HepG2 (cell line): ENCODE measurements at regions not wholly inside any gene's neighbourhood (a gene's known extent, or its start where the extent isn't known, plus 50 kb on each side); places are given as distances from the start of the nearest gene placed in this dataset.
A peak's percentile ranks its signal among the peaks of the same experiment; 100 is the strongest.

Source experiments
- ATF7 ChIP-seq, 2 experiments: fragments of 450-650 bp in 1 of 2; sonication (generic) in 1 of 2; formaldehyde crosslinking in 1 of 2; IDR thresholded peaks; 2 replicates each; pipeline versions ENCODE4 v1.4.0 to v1.6.1; 2016 to 2020; ENCODE audit warnings: antibody characterized with exemption in 1 of 2, mild to moderate bottlenecking in 1 of 2, missing genetic modification reagents in 1 of 2
- CEBPG ChIP-seq: IDR thresholded peaks from 2 replicates; pipeline ENCODE4 v1.6.1; 2016
- KAT8 ChIP-seq: IDR thresholded peaks from 2 replicates; pipeline ENCODE4 v1.6.1; 2016; ENCODE audit warnings: missing genetic modification reagents, missing compliant biosample characterization
- KLF11 ChIP-seq: IDR thresholded peaks from 2 replicates; pipeline ENCODE4 v1.6.1; 2016; ENCODE audit warnings: missing compliant biosample characterization
- MTA1 ChIP-seq: sonication (generic); formaldehyde crosslinking; IDR thresholded peaks from 2 replicates; pipeline ENCODE4 v1.4.0; 2020; ENCODE audit warnings: missing genetic modification reagents, mild to moderate bottlenecking, borderline replicate concordance
- RFX1 ChIP-seq: fragments of 450-650 bp; IDR thresholded peaks from 2 replicates; pipeline ENCODE4 v1.6.1; 2017
- SP2 ChIP-seq: sonication (generic); formaldehyde crosslinking; IDR thresholded peaks from 2 replicates; pipeline ENCODE4 v1.5.1; 2020; ENCODE audit warnings: mild to moderate bottlenecking, missing genetic modification reagents
- TEAD3 ChIP-seq: optimal IDR thresholded peaks from 2 replicates; pipeline ENCODE3; 2016; ENCODE audit warnings: borderline replicate concordance
- TMF1 ChIP-seq: sonication (generic); formaldehyde crosslinking; IDR thresholded peaks from 2 replicates; pipeline ENCODE4 v1.8.1; 2022; ENCODE audit warnings: low read depth, missing genetic modification reagents
- ZEB1 ChIP-seq: IDR thresholded peaks from 2 replicates; pipeline ENCODE4 v1.6.1; 2012; ENCODE audit warnings: mild to moderate bottlenecking, low read depth, inconsistent platforms; ENCODE audit not compliant: insufficient replicate concordance
- ZFP41 ChIP-seq: sonication (generic); formaldehyde crosslinking; IDR thresholded peaks from 2 replicates; pipeline ENCODE4 v1.4.0; 2020; ENCODE audit warnings: mild to moderate bottlenecking, missing genetic modification reagents, borderline replicate concordance
- ZNF496 ChIP-seq: sonication (generic); formaldehyde crosslinking; IDR thresholded peaks from 2 replicates; pipeline ENCODE4 v1.8.1; 2023; ENCODE audit warnings: mild to moderate bottlenecking, moderate library complexity, missing genetic modification reagents; ENCODE audit not compliant: insufficient replicate concordance
- ZNF660 ChIP-seq: sonication (generic); formaldehyde crosslinking; IDR thresholded peaks from 2 replicates; pipeline ENCODE4 v1.5.1; 2020; ENCODE audit warnings: mild to moderate bottlenecking, low read depth, missing genetic modification reagents, borderline replicate concordance
- ZNF670 ChIP-seq: sonication (generic); formaldehyde crosslinking; IDR thresholded peaks from 2 replicates; pipeline ENCODE4 v1.8.0; 2022; ENCODE audit warnings: mild to moderate bottlenecking, missing genetic modification reagents, borderline replicate concordance
- ZNF792 ChIP-seq: IDR thresholded peaks from 2 replicates; pipeline ENCODE4 v1.6.1; 2016
- TF ChIP-seq, protein P1 (sequence below): IDR thresholded peaks from 2 replicates; pipeline ENCODE4 v1.6.1; 2018; ENCODE audit warnings: missing genetic modification reagents
- TF ChIP-seq, protein P2 (sequence below): sonication (generic); formaldehyde crosslinking; IDR thresholded peaks from 2 replicates; pipeline ENCODE4 v1.8.0; 2022; ENCODE audit warnings: missing genetic modification reagents, mild to moderate bottlenecking, inconsistent platforms, borderline replicate concordance
- TF ChIP-seq, protein P3 (sequence below), 2 experiments: fragments of 450-650 bp in 1 of 2; sonication (generic) in 1 of 2; formaldehyde crosslinking; IDR thresholded peaks; 2 replicates each; pipeline versions ENCODE4 v1.5.0 to v1.8.0; 2020 to 2022; ENCODE audit warnings: mild to moderate bottlenecking in 1 of 2, missing genetic modification reagents in 1 of 2
- TF ChIP-seq, protein P4 (sequence below): sonication (generic); formaldehyde crosslinking; IDR thresholded peaks from 2 replicates; pipeline ENCODE4 v1.5.0; 2020; ENCODE audit warnings: missing genetic modification reagents
- TF ChIP-seq, protein P5 (sequence below): sonication (generic); formaldehyde crosslinking; IDR thresholded peaks from 2 replicates; pipeline ENCODE4 v1.9.0; 2021; ENCODE audit warnings: missing genetic modification reagents, mild to moderate bottlenecking, borderline replicate concordance

DNA sequence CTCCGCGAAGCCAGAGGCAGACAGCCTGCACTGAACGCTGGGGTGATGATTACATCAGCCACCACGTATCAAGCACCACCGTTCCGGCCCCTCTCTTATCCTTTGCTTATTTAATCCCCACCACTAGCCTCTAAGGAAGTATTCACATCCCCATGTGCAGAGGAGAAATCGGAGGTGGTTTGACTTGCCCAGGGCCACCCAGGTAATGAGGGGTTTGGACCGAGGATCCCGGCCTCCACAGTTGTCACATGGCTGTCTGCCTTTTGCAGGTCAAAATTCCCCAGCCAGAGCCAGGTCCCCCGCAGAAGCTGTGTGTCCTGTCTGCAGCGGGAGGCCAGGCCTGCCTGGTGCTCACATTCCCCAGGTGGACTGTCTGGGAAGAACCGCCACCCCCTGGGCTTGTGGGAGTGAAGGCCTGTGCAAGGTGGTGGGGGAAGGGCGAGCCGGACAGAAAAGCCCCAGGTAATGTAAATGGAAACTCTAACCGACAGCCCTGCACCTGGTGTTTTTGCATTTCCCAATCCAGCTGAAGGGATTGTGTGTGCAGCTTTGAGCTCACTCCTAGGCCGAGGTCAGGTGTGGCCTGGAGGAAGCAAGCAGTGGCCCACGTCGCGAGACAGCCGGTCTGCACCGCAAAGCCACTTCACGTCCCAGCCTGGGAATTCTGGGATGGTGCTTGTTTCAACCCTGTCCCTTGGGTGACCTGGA lies 108.5 kb upstream of the ID2 start (continued):
- TF ChIP-seq ATF7 (IDR thresholded peaks at IDR 0.05) (no peak), ATF7 (CRISPR knock-in tag; IDR thresholded peaks at IDR 0.05) (0 out of 2 replicates have a peak, but pooled peaks have one; percentile 43), ZNF660 (CRISPR knock-in tag) (no peak), KAT8 (no peak), MTA1 (CRISPR knock-in tag) (no peak), ZEB1 (peak; percentile 89), TMF1 (CRISPR knock-in tag) (no peak; the same call in 1 of the 2 replicates), KLF11 (CRISPR knock-in tag) (no peak), RFX1 (no peak), ZFP41 (CRISPR knock-in tag) (no peak), ZNF496 (CRISPR knock-in tag) (no peak), ZNF670 (CRISPR knock-in tag) (no peak), SP2 (CRISPR knock-in tag) (no peak), CEBPG (CRISPR knock-in tag) (peak; percentile 80), TEAD3 (CRISPR knock-in tag) (peak; percentile 44), ZNF792 (no peak)
- TF ChIP-seq, protein P1, sequence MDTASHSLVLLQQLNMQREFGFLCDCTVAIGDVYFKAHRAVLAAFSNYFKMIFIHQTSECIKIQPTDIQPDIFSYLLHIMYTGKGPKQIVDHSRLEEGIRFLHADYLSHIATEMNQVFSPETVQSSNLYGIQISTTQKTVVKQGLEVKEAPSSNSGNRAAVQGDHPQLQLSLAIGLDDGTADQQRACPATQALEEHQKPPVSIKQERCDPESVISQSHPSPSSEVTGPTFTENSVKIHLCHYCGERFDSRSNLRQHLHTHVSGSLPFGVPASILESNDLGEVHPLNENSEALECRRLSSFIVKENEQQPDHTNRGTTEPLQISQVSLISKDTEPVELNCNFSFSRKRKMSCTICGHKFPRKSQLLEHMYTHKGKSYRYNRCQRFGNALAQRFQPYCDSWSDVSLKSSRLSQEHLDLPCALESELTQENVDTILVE (CRISPR knock-in tag), result no peak
- TF ChIP-seq, protein P2, sequence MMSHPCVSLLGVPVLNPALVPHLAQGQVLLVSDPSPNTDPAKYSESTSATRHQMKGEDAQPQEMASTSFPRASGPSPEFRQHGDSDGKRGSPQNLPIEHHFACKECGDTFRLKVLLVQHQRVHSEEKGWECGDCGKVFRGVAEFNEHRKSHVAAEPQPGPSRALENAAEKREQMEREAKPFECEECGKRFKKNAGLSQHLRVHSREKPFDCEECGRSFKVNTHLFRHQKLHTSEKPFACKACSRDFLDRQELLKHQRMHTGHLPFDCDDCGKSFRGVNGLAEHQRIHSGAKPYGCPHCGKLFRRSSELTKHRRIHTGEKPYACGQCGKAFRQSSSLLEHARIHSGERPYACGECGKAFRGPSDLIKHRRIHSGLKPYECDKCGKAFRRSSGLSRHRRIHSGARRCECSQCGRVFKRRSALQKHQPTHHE (CRISPR knock-in tag), result no peak
- TF ChIP-seq, protein P3, sequence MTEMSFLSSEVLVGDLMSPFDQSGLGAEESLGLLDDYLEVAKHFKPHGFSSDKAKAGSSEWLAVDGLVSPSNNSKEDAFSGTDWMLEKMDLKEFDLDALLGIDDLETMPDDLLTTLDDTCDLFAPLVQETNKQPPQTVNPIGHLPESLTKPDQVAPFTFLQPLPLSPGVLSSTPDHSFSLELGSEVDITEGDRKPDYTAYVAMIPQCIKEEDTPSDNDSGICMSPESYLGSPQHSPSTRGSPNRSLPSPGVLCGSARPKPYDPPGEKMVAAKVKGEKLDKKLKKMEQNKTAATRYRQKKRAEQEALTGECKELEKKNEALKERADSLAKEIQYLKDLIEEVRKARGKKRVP (CRISPR knock-in tag; IDR thresholded peaks at IDR 0.05), result peak; percentile 47 to 98; a peak in 3 of 4 replicates
- TF ChIP-seq, protein P4, sequence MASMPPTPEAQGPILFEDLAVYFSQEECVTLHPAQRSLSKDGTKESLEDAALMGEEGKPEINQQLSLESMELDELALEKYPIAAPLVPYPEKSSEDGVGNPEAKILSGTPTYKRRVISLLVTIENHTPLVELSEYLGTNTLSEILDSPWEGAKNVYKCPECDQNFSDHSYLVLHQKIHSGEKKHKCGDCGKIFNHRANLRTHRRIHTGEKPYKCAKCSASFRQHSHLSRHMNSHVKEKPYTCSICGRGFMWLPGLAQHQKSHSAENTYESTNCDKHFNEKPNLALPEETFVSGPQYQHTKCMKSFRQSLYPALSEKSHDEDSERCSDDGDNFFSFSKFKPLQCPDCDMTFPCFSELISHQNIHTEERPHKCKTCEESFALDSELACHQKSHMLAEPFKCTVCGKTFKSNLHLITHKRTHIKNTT (CRISPR knock-in tag), result no peak
- TF ChIP-seq, protein P5, sequence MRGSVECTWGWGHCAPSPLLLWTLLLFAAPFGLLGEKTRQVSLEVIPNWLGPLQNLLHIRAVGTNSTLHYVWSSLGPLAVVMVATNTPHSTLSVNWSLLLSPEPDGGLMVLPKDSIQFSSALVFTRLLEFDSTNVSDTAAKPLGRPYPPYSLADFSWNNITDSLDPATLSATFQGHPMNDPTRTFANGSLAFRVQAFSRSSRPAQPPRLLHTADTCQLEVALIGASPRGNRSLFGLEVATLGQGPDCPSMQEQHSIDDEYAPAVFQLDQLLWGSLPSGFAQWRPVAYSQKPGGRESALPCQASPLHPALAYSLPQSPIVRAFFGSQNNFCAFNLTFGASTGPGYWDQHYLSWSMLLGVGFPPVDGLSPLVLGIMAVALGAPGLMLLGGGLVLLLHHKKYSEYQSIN (CRISPR knock-in tag), result no peak
